ENCODE measurements at regions not wholly inside any gene's neighbourhood (a gene's known extent, or its start where the extent isn't known, plus 50 kb on each side); places are given as distances from the start of the nearest gene placed in this dataset.

GRCh38 chr5:111932628-111933027 is 175.6 kb upstream of the NREP start:
- Histone ChIP-seq H3K36me3 (no peaks in the 10 kb centered on the region), H3K27ac (no peak overlapping the region), H3K4me3 (no peak overlapping the region), H3K27me3 (replicated peaks; ENCODE audit: insufficient read depth) (no peaks in the 10 kb centered on the region), H3K9me3 (no peaks in the 10 kb centered on the region), H3K4me1 (ENCODE audit: control insufficient read depth in 1 of 2, low read depth in 2 of 2) (peaks cover 6 to 20% of the 10 kb centered on the region in 2 donors)
- TF ChIP-seq CTCF (IDR thresholded peaks at IDR 0.05) = no peak
- ATAC-seq (ENCODE audit: insufficient number of reproducible peaks, low FRiP score, low read depth) (no peak), DNase-seq (ENCODE audit: low spot score) (no peak)

GRCh38 chr5:111932199-111932598 is 175.2 kb upstream of the NREP start:
- Histone ChIP-seq H3K4me3 (no peak overlapping the region), H3K27ac (no peak overlapping the region), H3K4me1 (ENCODE audit: control insufficient read depth in 1 of 2, low read depth in 2 of 2) (peaks cover 6 to 20% of the 10 kb centered on the region in 2 donors), H3K9me3 (no peaks in the 10 kb centered on the region), H3K36me3 (no peaks in the 10 kb centered on the region), H3K27me3 (replicated peaks; ENCODE audit: insufficient read depth) (no peaks in the 10 kb centered on the region)
- DNase-seq (ENCODE audit: low spot score) (no peak), ATAC-seq (ENCODE audit: insufficient number of reproducible peaks, low FRiP score, low read depth) (no peak)
- TF ChIP-seq CTCF (IDR thresholded peaks at IDR 0.05) = no peak

- H3K9me3 ChIP-seq = no peaks in the 10 kb centered on the region
- ATAC-seq (ENCODE audit: insufficient number of reproducible peaks, low FRiP score, low read depth) (no peak), DNase-seq (ENCODE audit: low spot score) (no peak)
- H3K4me3 ChIP-seq = no peak overlapping the region
- no peak for TF ChIP-seq CTCF (IDR thresholded peaks at IDR 0.05)
- H3K36me3 ChIP-seq = no peaks in the 10 kb centered on the region
- H3K27ac ChIP-seq = no peak overlapping the region
- H3K4me1 ChIP-seq (ENCODE audit: control insufficient read depth in 1 of 2, low read depth in 2 of 2) = peaks cover 6 to 20% of the 10 kb centered on the region in 2 donors
- H3K27me3 ChIP-seq (replicated peaks; ENCODE audit: insufficient read depth) = no peaks in the 10 kb centered on the region
Measured at GRCh38 chr5:111931655-111932054, 174.7 kb upstream of the NREP start.

- no peak for TF ChIP-seq CTCF (IDR thresholded peaks at IDR 0.05)
- Histone ChIP-seq H3K4me1 (ENCODE audit: control insufficient read depth in 1 of 2, low read depth in 2 of 2) (peaks cover 6 to 20% of the 10 kb centered on the region in 2 donors), H3K27me3 (replicated peaks; ENCODE audit: insufficient read depth) (no peaks in the 10 kb centered on the region), H3K4me3 (no peak overlapping the region), H3K9me3 (no peaks in the 10 kb centered on the region), H3K36me3 (no peaks in the 10 kb centered on the region), H3K27ac (no peak overlapping the region)
- ATAC-seq (ENCODE audit: insufficient number of reproducible peaks, low FRiP score, low read depth) (no peak), DNase-seq (ENCODE audit: low spot score) (no peak)
Measured at GRCh38 chr5:111930905-111931461, 174.0 kb upstream of the NREP start.

- DNase-seq (ENCODE audit: low spot score) (no peak), ATAC-seq (ENCODE audit: insufficient number of reproducible peaks, low FRiP score, low read depth) (no peak)
- Histone ChIP-seq H3K27me3 (replicated peaks; ENCODE audit: insufficient read depth) (no peaks in the 10 kb centered on the region), H3K27ac (no peak overlapping the region), H3K4me1 (ENCODE audit: control insufficient read depth in 1 of 2, low read depth in 2 of 2) (peaks cover 6 to 20% of the 10 kb centered on the region in 2 donors), H3K9me3 (no peaks in the 10 kb centered on the region), H3K36me3 (no peaks in the 10 kb centered on the region), H3K4me3 (no peak overlapping the region)
- no peak for TF ChIP-seq CTCF (IDR thresholded peaks at IDR 0.05)
Measured at GRCh38 chr5:111930449-111930848, 173.5 kb upstream of the NREP start.

All from thoracic aorta (tissue), 2 donors.